GM12891 (cell line): ENCODE measurements at regions not wholly inside any gene's neighbourhood (a gene's known extent, or its start where the extent isn't known, plus 50 kb on each side); places are given as distances from the start of the nearest gene placed in this dataset.

Experiments used
- DNase-seq: peaks from one replicate; pipeline ENCODE4 v3.0.0; 2011; ENCODE audit warnings: low spot score; ENCODE audit not compliant: insufficient read length
- FAIRE-seq: peaks from 2 replicates; lab custom pipeline; 2011; peaks lifted over from hg19 to GRCh38; lab: Jason Lieb, UNC
- PAX5 ChIP-seq: IDR thresholded peaks from 2 replicates; pipeline ENCODE4 v1.6.1; 2011; ENCODE audit warnings: low read length, moderate library complexity, mild to moderate bottlenecking; ENCODE audit not compliant: insufficient read depth, severe bottlenecking
- POLR2A ChIP-seq: IDR thresholded peaks from 2 replicates; pipeline ENCODE4 v1.6.1; 2011; ENCODE audit warnings: low read depth, low read length, control low read depth
- POLR2AphosphoS5 ChIP-seq: IDR thresholded peaks from 2 replicates; pipeline ENCODE4 v1.6.1; 2011; ENCODE audit warnings: low read depth, low read length, control low read depth
- POU2F2 ChIP-seq: IDR thresholded peaks from 2 replicates; pipeline ENCODE4 v1.6.1; 2011; ENCODE audit warnings: low read depth, mild to moderate bottlenecking, control low read depth, low read length, moderate library complexity
- SPI1 ChIP-seq: IDR thresholded peaks from 2 replicates; pipeline ENCODE4 v1.6.1; 2011; ENCODE audit warnings: low read depth, low read length, control low read depth
- TAF1 ChIP-seq: IDR thresholded peaks from 2 replicates; pipeline ENCODE4 v1.6.1; 2011; ENCODE audit warnings: low read depth, low read length, control low read depth

- FAIRE-seq (no peak), DNase-seq (no peak)
- TF ChIP-seq TAF1 (no peak), POU2F2 (no peak)
Observed at GRCh38 chr3:180401226-180401625, 200.7 kb upstream of the TTC14 start.

DNA sequence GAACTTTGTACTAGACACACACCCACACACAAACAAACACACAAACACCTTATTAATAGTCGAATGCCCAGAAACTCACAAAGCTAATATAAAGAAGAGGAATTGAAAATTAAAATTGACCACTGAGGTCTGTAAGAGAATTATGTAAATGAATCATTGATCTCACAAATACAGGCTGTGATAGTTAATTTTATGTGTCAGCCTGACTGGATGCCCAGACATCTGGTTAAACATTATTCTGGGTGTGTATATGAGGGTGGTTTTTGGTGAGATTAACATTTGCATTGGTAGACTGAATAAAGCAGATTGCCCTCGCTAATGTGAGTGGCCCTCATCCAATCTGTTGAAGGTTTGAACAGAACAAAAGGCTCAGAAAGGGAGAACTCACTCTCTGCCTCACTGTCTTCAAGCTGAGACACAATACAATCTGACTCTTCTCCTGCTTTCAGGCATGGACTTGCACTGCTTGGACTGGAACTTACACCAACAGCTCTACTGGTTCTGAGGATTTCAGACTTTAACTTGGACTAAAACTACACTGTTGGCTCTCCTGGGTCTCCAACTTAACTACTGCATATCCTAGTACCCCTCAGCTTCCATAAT, 199.4 kb upstream of the TTC14 start:
- TF ChIP-seq POLR2A (no peak), SPI1 (0 out of 2 replicates have a peak, but pooled peaks have one; percentile 4)
- no peak for DNase-seq
- no peak for FAIRE-seq

- FAIRE-seq (no peak), DNase-seq (no peak)
- no peak for TF ChIP-seq PAX5
- no peak for TF ChIP-seq SPI1
- no peak for TF ChIP-seq POLR2A
- no peak for TF ChIP-seq TAF1
- TF ChIP-seq POU2F2, result no peak
- TF ChIP-seq POLR2AphosphoS5, result no peak
Observed at GRCh38 chr3:180403156-180403555, 198.8 kb upstream of the TTC14 start.

DNA sequence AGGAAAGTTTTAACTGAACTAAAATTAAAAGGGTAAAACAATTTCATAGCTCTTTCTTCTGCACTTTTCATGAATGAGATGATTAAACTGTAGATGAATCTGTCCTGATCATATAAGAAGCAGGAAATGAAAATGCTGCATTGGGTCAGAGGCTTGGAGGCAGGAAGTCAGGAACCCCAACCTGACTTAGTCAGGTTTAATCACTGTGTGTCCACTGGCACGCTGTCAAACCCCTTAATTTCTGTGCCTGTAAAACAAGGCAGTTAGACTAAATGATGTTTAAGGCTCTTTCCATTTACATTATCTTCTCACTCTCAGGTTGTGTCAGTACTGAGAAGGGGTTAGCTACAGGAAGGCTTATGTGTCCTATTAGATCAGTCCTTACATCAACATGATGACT, 193.3 kb upstream of the TTC14 start:
- TF ChIP-seq PAX5 (no peak), POLR2A (no peak), SPI1 (no peak), POLR2AphosphoS5 (no peak), POU2F2 (no peak), TAF1 (no peak)
- DNase-seq (no peak), FAIRE-seq (no peak)

GRCh38 chr3:180409170-180409569, 192.8 kb upstream of the TTC14 start:
- FAIRE-seq (no peak), DNase-seq (no peak)
- no peak for TF ChIP-seq PAX5
- no peak for TF ChIP-seq POU2F2
- TF ChIP-seq TAF1, result no peak
- no peak for TF ChIP-seq SPI1
- no peak for TF ChIP-seq POLR2A
- TF ChIP-seq POLR2AphosphoS5, result no peak

DNA sequence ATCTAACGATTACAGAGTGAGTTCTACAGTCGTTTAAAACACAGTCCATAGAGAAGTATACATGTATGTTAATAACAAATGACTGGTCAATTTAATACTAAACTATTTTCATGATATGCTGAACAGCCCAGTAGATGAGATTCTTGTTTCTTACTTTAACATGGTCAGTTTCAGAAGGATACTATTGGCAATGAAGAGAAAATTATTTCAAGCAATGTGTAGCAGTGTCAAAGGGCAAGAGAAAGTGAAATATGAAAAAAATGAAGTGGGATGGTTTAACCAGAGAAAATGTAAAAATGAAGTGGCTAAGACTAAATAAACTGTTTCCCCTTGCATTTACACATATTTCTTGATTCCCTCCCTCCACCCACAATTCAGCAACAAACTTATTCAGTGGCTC, 192.1 kb upstream of the TTC14 start:
- FAIRE-seq, result no peak
- no peak for DNase-seq
- TF ChIP-seq POLR2A, result no peak
- no peak for TF ChIP-seq POLR2AphosphoS5
- TF ChIP-seq TAF1, result no peak
- no peak for TF ChIP-seq PAX5
- TF ChIP-seq SPI1, result no peak
- no peak for TF ChIP-seq POU2F2

DNA sequence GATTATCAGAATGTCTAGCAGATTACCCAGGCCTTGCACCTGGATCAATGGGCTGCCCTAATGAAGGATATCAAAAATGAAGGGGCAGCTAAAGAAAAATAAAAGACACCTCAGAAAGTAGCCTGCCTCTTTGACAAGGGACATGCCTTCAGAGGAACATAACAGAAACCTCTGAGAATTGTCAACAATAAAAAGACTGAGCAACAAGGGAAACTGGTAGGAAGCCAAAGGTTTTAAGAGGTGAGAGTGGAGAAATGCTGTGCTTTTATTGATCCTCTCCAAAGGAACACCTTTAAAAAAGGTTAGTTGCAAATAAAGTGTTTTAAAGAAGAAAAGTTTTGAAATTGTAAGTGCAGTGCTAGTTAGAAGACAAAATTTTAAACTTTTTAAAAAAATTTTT, 187.8 kb upstream of the TTC14 start:
- DNase-seq, result no peak
- no peak for TF ChIP-seq SPI1
- no peak for TF ChIP-seq POU2F2
- no peak for TF ChIP-seq PAX5
- TF ChIP-seq POLR2AphosphoS5, result no peak
- no peak for FAIRE-seq

DNA sequence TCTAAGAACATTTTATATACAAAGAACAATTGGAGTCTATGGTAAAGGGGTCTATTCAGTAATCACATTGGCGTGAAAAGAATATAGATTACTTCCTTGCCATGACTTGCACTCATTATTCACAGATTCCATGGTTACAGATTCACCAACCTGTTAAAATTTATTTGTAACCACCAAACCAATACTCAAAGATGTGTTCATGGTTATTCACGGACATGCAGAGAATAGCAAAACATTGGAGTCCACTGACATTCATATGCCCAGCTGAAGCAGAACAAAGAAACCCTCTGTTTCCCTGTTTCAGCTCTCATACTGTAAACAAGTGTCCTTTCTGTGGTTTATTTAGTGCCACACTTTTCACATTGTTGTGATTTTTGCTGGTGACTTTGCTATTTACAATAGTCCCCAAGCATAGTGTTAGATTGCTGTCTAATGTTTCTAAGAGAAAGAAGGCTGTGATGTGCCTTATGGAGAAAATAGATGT, 185.8 kb upstream of the TTC14 start:
- DNase-seq (no peak), FAIRE-seq (no peak)
- no peak for TF ChIP-seq POU2F2
- TF ChIP-seq TAF1, result no peak

DNA sequence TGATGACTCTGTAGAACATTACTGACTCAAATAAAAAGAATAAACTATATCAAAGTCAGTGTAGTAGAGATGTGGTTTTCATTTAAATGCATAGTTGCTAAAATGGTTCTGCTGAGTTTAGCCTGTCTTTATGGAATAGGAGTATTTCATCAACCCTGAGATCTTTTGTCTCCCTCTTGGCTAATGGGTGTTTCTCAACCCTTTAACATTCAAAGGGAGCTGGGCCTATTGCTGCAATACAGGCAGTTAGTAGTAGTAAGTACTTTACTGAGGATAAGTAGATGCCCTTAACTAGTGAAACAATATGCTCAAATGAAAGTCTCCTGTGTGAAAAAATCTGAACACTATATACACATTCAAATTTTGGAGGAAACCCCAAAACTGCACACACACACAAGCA, 184.7 kb upstream of the TTC14 start:
- TF ChIP-seq PAX5, result no peak
- no peak for TF ChIP-seq POLR2AphosphoS5
- TF ChIP-seq POU2F2, result no peak
- no peak for TF ChIP-seq SPI1
- no peak for TF ChIP-seq TAF1
- no peak for TF ChIP-seq POLR2A
- no peak for FAIRE-seq
- no peak for DNase-seq

DNA sequence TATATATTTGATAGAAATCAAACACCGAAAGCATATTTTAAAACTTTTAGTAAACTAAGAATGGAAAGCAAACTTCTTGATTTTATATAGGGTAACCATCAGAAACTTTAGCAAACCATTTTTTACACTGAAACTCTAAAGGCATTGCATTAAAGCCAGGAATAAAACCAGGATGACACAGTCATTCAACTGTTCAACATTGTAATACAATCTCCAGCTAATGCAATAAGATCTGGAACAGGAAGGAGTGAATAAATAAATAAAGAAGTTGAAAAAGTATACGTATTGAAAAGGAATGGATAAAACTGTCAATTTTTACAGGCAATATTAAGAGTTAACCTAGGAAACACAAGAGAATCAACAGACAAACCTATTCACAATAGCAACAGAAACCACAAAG, 181.9 kb upstream of the TTC14 start:
- DNase-seq, result no peak
- no peak for TF ChIP-seq TAF1
- no peak for TF ChIP-seq POLR2A
- no peak for TF ChIP-seq POLR2AphosphoS5
- TF ChIP-seq POU2F2, result no peak
- no peak for TF ChIP-seq PAX5
- TF ChIP-seq SPI1, result no peak
- FAIRE-seq, result no peak

DNA sequence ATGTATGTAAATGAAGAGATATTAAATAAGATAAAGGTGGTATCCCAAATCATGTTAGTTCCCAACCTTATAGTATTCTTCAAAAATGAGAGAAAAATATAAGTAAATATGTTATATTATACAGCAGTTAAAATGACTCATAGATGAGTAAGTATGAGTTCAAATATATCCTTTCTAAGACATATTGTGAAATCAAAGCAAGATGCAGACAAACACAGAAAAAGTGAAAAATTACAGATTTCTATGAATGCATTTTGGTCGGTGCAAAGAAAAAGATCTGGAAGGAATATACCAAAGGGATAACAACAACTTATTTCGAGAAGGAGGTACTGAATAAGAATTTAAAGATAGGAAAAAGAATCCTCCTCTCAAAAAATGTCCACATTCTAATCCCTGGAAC, 181.2 kb upstream of the TTC14 start:
- DNase-seq, result no peak

More for the DNA sequence above, 181.2 kb upstream of the TTC14 start:
- no peak for TF ChIP-seq POLR2AphosphoS5
- no peak for TF ChIP-seq TAF1
- no peak for TF ChIP-seq SPI1
- no peak for TF ChIP-seq POLR2A
- no peak for TF ChIP-seq POU2F2
- no peak for TF ChIP-seq PAX5
- no peak for FAIRE-seq
